AG20443 (cell line): ENCODE measurements at regions not wholly inside any gene's neighbourhood (a gene's known extent, or its start where the extent isn't known, plus 50 kb on each side); places are given as distances from the start of the nearest gene placed in this dataset.
"Not testable (repeated sequence)": the region's sequence is repeated elsewhere in the genome, so short reads cannot be mapped to it uniquely, and the experiment has no call there.

Source experiments
- DNase-seq: peaks from one replicate; pipeline ENCODE4 v3.0.0; 2012; ENCODE audit warnings: low spot score, mixed read lengths

- peak; percentile 30 for DNase-seq
Observed at GRCh38 chr3:24687671-24688070, 193.0 kb upstream of the THRB start.

DNA sequence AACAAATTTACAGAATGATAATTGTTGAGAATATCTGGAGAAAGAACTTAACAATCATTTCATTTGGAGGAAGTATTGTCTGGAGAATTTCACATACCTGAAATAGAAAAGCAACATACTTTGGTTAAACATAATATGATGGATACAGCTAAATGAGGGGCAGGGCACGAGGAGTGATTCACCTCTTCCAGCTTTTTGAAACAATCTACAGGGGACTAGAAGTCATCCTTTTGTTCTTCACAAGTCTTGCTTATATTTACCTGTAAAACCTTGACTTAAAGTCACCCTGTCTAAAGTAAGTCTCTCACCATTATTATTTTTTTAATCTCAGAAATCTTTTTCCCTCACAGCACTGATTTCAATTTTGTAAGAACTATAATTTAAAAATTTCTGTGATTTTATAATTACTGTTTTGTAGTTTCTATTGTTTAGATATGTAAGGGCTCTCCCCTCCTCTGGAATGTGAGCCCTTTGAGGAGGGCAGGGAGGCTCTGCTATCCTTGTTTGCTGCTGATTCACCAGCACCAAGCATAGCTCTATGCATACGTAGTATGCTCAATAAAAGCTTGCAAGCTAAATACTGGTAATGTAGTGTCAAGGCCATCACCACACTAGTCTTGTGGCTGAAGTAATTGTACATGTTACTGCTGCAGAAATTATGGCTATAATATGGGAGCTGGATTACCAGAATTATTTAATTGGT is 193.9 kb upstream of the THRB start:
- DNase-seq: no peak

DNA sequence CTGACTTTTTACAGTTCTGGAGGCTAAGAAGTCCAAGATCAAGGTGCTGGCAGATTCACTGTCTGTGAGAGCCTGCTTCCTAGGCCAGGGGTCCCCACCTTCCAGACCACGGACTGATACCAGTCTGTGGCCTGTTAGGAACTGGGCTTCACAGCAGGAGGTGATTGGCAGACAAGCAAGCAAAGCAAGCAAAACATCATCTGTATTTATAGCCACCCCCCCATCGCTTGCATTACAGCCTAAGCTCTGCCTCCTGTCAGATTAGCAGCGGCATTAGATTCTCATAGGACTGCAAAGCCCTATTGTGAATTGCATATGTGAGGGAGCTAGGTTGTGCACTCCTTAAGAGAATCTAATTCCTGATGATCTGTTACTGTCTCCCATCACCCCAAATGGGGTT is 194.7 kb upstream of the THRB start:
- DNase-seq: no peak

DNA sequence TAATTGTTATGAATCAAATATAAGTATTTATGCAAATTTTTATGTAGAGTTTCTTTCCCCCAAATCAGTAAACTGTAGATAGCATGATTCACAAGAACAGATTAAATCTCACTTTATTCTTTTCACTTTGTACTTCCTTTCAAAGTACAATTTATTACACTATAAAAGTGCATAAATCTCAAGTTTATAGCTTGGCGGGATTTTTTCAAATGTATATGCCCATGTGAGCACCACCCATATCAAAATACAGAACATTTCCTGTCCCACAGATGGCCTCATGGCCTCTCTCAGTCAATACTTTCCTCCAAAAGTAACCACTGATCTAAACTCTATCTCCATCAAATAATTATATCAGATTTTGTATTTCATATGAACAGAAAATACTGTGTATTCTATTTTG is 196.1 kb upstream of the THRB start:
- no peak for DNase-seq

- not testable (repeated sequence) for DNase-seq
Observed at GRCh38 chr3:24699078-24699477, 204.4 kb upstream of the THRB start.

DNA sequence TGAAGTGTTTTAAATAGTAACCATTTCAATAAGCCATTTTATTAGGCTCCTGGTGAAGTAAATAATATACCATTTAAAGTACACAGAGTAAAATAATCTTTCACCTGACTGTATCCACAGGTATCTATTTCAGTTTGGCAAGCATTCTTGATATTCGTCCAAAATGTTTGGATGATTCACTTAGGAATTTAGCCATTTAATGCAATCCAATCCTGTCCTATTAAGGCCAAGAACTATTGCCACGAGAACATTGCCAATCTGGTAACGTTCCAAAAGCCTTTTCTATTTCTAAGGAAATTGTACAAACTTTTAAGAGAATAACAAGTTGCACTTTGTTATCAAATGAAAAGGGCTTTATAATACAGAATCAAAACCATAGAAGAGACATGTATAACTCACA is 209.8 kb upstream of the THRB start:
- peak; percentile 10 for DNase-seq

- no peak for DNase-seq
Observed at GRCh38 chr3:24707936-24708335, 213.3 kb upstream of the THRB start.

GRCh38 chr3:24709956-24710355 is 215.3 kb upstream of the THRB start:
- no peak for DNase-seq

- DNase-seq: no peak
Observed at GRCh38 chr3:24713516-24713915, 218.9 kb upstream of the THRB start.

- DNase-seq: no peak
Observed at GRCh38 chr3:24714436-24714835, 219.8 kb upstream of the THRB start.

DNA sequence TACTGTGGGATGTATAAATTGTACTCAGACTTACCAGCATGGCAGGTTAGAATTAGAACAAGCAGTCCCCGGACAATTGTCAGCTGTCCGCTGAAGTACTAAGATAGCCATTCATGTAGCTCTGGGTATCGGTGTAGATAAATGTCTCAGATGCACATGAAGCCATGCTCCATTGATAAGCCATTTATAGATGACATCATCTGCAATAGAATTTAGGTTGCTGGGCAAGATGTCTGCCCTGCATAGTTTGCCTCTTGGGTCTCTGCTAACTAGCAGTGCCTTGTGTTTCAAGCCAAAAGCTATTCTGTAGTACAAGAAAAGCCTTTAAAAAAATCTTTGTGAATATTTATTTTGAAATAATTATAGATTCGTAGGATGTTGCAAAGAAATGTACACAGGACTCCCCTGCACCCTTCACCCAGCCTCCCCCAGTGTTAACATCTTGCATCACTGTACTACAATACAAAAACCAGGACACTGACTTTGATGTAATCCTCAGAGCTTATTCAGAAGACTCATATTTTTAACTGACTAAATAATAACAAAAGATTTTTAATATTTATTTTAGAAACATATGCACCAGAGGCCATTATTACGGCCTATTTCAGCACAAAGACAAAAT is 220.6 kb upstream of the THRB start:
- no peak for DNase-seq

DNA sequence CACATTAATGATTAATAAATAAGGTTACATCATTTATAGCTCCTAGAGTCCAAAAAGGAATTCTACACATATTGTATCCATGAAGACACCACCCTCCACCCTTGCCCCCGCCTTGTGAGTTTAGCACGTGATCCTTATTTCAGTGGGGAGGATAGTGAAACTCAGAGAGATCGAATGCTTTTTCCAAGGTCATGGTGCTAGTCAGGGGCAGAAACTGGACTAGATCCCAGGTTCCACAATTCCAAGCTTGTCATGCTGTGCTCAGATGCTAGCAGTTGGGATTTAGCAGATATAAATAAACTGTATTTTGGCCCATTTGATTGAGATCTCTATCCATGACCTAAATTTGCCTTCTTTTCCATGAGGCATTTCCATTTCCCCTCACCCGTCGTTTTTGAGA is 227.4 kb upstream of the THRB start:
- DNase-seq: no peak

DNA sequence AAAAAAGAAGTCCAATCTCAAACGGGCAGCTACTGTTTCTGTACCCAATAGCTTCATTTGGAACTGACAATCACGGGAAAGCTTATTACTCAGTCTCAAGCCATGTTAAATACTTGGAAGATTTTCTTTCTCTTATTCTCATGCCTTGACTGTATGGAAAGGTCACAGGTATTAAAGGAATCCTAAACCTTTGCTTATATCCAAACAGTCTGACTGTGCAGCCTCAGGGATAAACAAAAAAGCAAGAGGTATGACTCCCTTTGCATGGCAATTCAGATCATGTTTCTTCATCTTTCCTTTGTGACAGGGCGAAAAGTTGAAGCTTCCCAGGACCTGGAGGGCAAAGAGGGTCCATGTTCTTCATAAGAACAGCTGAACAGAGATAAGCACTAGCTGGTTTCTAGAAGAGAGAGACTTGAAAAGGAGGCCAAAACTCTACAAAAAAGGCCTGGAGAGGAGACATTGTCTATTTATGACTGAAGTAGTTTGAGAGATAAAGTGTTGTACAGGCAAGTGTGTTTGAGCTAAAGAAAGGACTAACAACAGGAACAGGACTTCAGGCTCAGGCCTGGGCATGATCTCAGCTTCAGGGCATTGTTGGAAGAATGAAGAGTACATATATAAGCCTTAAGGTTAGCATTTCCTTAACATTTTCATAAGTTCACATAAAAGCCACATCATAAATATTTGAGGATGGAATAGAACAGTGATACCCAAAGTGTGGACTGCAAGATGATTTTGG is 231.0 kb upstream of the THRB start:
- no peak for DNase-seq

GRCh38 chr3:24726423-24726822 is 231.8 kb upstream of the THRB start:
- no peak for DNase-seq

- DNase-seq: no peak
Observed at GRCh38 chr3:24730173-24730572, 235.5 kb upstream of the THRB start.

- no peak for DNase-seq
Observed at GRCh38 chr3:24734019-24734418, 239.4 kb upstream of the THRB start.

- no peak for DNase-seq
Observed at GRCh38 chr3:24736701-24737100, 242.1 kb upstream of the THRB start.

GRCh38 chr3:24740326-24740725 is 245.7 kb upstream of the THRB start:
- no peak for DNase-seq

DNA sequence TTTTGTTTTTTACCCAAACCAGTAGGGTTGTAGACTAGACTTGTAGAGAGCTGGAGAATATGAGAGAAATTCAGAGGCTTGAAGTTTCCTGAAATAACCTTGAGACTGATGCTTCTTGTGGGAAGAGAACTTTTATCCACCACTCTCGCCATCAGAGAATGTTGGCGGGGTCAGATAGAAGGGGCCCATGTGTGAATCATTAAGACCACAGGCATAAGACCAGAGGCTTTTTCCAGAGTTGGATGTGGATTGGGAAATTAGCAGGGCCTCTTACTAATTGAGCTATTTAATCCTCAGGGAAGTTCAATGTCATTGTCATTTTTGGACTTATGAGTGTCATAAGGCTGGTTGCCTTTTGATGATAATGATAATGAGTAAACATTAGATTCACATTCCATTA is 246.9 kb upstream of the THRB start:
- DNase-seq: no peak

- DNase-seq: no peak
Observed at GRCh38 chr3:24748520-24748919, 253.9 kb upstream of the THRB start.

- DNase-seq: no peak
Observed at GRCh38 chr3:24751020-24751419, 256.4 kb upstream of the THRB start.

DNA sequence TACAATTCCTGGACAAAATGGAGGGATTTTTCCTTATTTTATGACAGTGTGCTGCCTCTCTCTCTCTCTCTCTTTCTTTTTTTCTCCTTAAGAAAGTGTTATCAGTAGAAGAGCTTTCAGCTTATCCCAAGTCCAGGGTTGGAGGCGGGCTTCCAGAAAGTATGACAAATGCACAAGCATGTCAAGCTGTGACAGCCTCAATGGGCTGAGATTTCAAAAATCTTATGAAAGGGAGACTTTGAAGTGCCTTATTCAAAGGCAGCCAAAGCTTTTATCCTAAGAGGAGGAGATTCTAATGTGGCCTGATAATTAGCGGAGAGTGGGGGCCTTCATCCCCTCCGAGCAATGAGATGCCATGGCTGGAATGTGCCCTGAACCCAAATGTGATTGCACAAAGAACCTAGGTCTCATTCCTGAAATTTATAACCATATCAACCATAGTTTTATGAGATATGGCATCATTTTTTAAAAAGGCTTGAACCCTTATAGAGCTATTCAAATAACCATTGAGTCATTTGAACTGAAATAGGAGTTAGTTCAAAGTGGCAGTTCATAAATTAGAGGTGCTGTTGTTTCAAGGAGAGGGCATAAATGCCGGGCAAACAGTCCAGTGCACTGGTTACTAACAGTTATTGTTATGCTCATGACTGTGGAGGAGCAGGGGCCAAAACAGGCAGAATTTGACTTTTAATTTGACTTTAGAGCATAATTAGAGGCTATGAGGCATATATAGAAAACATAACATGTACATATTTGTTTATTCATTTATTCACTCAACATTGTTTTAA is 261.6 kb upstream of the THRB start:
- no peak for DNase-seq

DNA sequence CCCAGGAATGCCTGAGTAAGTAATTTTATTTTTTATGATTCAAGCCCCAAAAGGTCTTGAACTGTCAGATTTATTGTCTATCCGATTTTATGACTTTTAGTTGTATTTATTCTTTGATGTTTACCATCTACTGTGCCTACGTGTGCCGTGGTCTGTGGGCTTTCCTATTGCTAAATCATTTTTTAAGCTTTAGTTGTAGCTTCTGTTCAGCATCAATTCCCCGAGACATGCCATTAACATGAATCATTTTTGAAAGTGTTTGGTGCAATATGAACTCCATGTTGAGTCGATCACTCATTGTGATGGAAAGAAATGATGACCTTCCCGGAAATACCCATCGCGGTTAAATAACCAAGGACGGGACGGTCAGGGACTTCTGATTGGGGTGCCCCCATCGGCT is 268.7 kb upstream of the THRB start:
- no peak for DNase-seq
